ENCODE measurements at regions not wholly inside any gene's neighbourhood (a gene's known extent, or its start where the extent isn't known, plus 50 kb on each side); places are given as distances from the start of the nearest gene placed in this dataset.

- ATAC-seq (ENCODE audit: low read depth) = peak; percentile 53; the same call in 1 of the 2 replicates
- ChIA-PET CTCF (no interaction called here), POLR2A (ENCODE audit: unreplicated experiment) (no interaction called here)
- Histone ChIP-seq H4K20me1 (ENCODE audit: insufficient read depth, low read length) (no peaks in the 10 kb centered on the region), H4K5ac (ENCODE audit: low read depth, low read length) (no peak overlapping the region), H2BK5ac (ENCODE audit: low read depth, low read length, poor library complexity, severe bottlenecking) (no peak overlapping the region), H4K91ac (ENCODE audit: insufficient read depth, low read depth, low read length) (no peak overlapping the region), H3K18ac (ENCODE audit: low read depth, low read length) (no peak overlapping the region), H3K9me3 (ENCODE audit: control insufficient read depth, insufficient read depth, low read length) (no peaks in the 10 kb centered on the region), H3K14ac (replicated peaks; ENCODE audit: low read depth, low read length) (no peak overlapping the region), H3K23ac (ENCODE audit: low read depth, low read length) (no peak overlapping the region), H3K36me3 (ENCODE audit: control insufficient read depth, insufficient read depth, low read length) (no peaks in the 10 kb centered on the region), H3K56ac (ENCODE audit: extremely low read depth, insufficient read depth, low read length) (no peak overlapping the region), H4K8ac (ENCODE audit: low read depth in 2 of 2, low read length in 2 of 2) (no peak overlapping the region), H3K79me1 (ENCODE audit: low read depth in 1 of 2, low read length in 2 of 2) (no peaks in the 10 kb centered on the region), H2BK120ac (ENCODE audit: low read depth, low read length) (no peak overlapping the region), H3K9me1 (ENCODE audit: insufficient read depth, low read length) (peaks cover 4% of the 10 kb centered on the region; the same call in 1 of the 2 replicates), H3K27ac (ENCODE audit: insufficient read depth, low read length) (no peak overlapping the region), H3K4me3 (ENCODE audit: insufficient read depth, low read depth, low read length) (no peak overlapping the region), H2AK9ac (replicated peaks; ENCODE audit: low read depth, low read length, poor library complexity) (no peak overlapping the region), H3K4me1 (ENCODE audit: control insufficient read depth, insufficient read depth, low read length) (peaks cover 6% of the 10 kb centered on the region), H2AFZ (replicated peaks; ENCODE audit: low read length, poor library complexity) (no peak overlapping the region), H3K27me3 (ENCODE audit: control insufficient read depth, insufficient read depth, low read length) (no peaks in the 10 kb centered on the region), H3K9ac (ENCODE audit: low read depth, low read length) (no peak overlapping the region), H2BK20ac (ENCODE audit: low read depth, low read length) (no peak overlapping the region), H3K4me2 (ENCODE audit: low read depth, low read length) (no peak overlapping the region), H2BK15ac (ENCODE audit: low read depth, low read length) (no peak overlapping the region), H2AK5ac (ENCODE audit: low read depth, low read length) (no peak overlapping the region), H3K4ac (ENCODE audit: low read depth, low read length) (no peak overlapping the region)
- DNase-seq = peak; percentile 29
- no CpG with 5 or more reads among the region's 8 CpGs for WGBS, 2 experiments (ENCODE audit: extremely low coverage in 2 of 2, insufficient read length in 1 of 2)
- TF ChIP-seq, protein P1, sequence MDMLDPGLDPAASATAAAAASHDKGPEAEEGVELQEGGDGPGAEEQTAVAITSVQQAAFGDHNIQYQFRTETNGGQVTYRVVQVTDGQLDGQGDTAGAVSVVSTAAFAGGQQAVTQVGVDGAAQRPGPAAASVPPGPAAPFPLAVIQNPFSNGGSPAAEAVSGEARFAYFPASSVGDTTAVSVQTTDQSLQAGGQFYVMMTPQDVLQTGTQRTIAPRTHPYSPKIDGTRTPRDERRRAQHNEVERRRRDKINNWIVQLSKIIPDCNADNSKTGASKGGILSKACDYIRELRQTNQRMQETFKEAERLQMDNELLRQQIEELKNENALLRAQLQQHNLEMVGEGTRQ (IDR thresholded peaks at IDR 0.05; ENCODE audit: low read depth, low read length) = no peak
- TF ChIP-seq RFX5 (IDR thresholded peaks at IDR 0.05; ENCODE audit: low read depth, low read length) (no peak), NFE2L2 (IDR thresholded peaks at IDR 0.05; ENCODE audit: low read depth, low read length) (no peak), MXI1 (IDR thresholded peaks at IDR 0.05; ENCODE audit: borderline replicate concordance, low read depth, low read length) (no peak), POLR2A (IDR thresholded peaks at IDR 0.05; ENCODE audit: low read depth, low read length) (no peak), MAZ (IDR thresholded peaks at IDR 0.05; ENCODE audit: borderline replicate concordance, low read depth, low read length) (no peak), FOS (IDR thresholded peaks at IDR 0.05; ENCODE audit: low read depth, low read length) (no peak), MAFK (IDR thresholded peaks at IDR 0.05; ENCODE audit: low read depth, low read length) (no peak), RCOR1 (IDR thresholded peaks at IDR 0.05; ENCODE audit: insufficient replicate concordance, low read length) (no peak), RAD21 (IDR thresholded peaks at IDR 0.05; ENCODE audit: low read length) (no peak)
- intact Hi-C loops (cut with micrococcal nuclease) = no loop called here
- no TSS peak for BruUV-seq (replicated peaks)
- dilution Hi-C loops (cut with HindIII; ENCODE audit: low sequenced_read_pairs, unreplicated experiment) = no loop called here
- in situ Hi-C loops (cut with MboI; ENCODE audit: low sequenced_read_pairs) = no loop called here
Observed at GRCh38 chr16:14375132-14375491, 254.9 kb downstream of the PARN start.
